ENCODE measurements at regions not wholly inside any gene's neighbourhood (a gene's known extent, or its start where the extent isn't known, plus 50 kb on each side); places are given as distances from the start of the nearest gene placed in this dataset.
A peak's percentile ranks its signal among the peaks of the same experiment; 100 is the strongest.

GRCh38 chr15:96264351-96264798, 66.1 kb upstream of the NR2F2 start:
- Histone ChIP-seq H3K4me3 (ENCODE audit: extremely low read depth, insufficient read depth, low read length, poor library complexity, severe bottlenecking) (no peak overlapping the region), H3K9me3 (ENCODE audit: control insufficient read depth, low read length) (no peaks in the 10 kb centered on the region), H3K27ac (ENCODE audit: low read depth, low read length, severe bottlenecking) (peak overlapping the region; percentile 91), H3K4me1 (ENCODE audit: control insufficient read depth, insufficient read depth, low read length, poor library complexity, severe bottlenecking) (peaks cover 23% of the 10 kb centered on the region), H3K36me3 (ENCODE audit: control insufficient read depth, insufficient read depth, low read length) (no peaks in the 10 kb centered on the region)
- WGBS, 2 experiments (ENCODE audit: insufficient coverage in 2 of 2) = no CpG with 5 or more reads among the region's 1 CpG

GRCh38 chr15:96264801-96265515, 65.5 kb upstream of the NR2F2 start:
- WGBS, 2 experiments (ENCODE audit: insufficient coverage in 2 of 2) = 51 to 66% methylated on average over 3 to 5 of the region's 8 CpGs
- Histone ChIP-seq H3K27ac (ENCODE audit: low read depth, low read length, severe bottlenecking) (peak overlapping the region; percentile 91), H3K9me3 (ENCODE audit: control insufficient read depth, low read length) (no peaks in the 10 kb centered on the region), H3K4me3 (ENCODE audit: extremely low read depth, insufficient read depth, low read length, poor library complexity, severe bottlenecking) (no peak overlapping the region), H3K36me3 (ENCODE audit: control insufficient read depth, insufficient read depth, low read length) (no peaks in the 10 kb centered on the region), H3K4me1 (ENCODE audit: control insufficient read depth, insufficient read depth, low read length, poor library complexity, severe bottlenecking) (peaks cover 25% of the 10 kb centered on the region)

- whole genome bisulfite sequencing, 2 experiments (ENCODE audit: insufficient coverage in 2 of 2) = 86 to 98% methylated on average over 3 of the region's 5 CpGs
- Histone ChIP-seq H3K9me3 (ENCODE audit: control insufficient read depth, low read length) (no peaks in the 10 kb centered on the region), H3K27ac (ENCODE audit: low read depth, low read length, severe bottlenecking) (no peak overlapping the region), H3K36me3 (ENCODE audit: control insufficient read depth, insufficient read depth, low read length) (no peaks in the 10 kb centered on the region), H3K4me3 (ENCODE audit: extremely low read depth, insufficient read depth, low read length, poor library complexity, severe bottlenecking) (no peak overlapping the region), H3K4me1 (ENCODE audit: control insufficient read depth, insufficient read depth, low read length, poor library complexity, severe bottlenecking) (peaks cover 25% of the 10 kb centered on the region)
Observed at GRCh38 chr15:96266456-96266855, 64.0 kb upstream of the NR2F2 start.

DNA sequence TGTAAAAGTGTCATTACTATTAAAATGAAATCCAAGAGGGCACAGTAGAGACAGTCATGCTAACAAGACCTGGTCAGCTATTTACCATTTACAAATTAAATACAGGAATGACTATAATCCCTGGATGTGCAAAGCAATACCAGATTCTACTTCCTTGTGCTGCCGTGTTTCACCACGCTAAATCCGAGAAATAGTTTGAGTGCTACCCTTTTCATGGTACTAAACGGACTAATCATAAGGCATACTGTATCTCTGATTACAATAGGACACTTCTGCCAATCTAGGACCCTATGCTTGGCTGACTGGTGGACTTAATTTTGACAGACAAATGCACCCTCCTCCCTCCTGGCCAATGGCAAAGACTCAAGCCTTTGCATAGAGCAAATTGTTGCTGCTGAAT, 63.0 kb upstream of the NR2F2 start:
- no peak overlapping the region for H3K27ac ChIP-seq (ENCODE audit: low read depth, low read length, severe bottlenecking)
- no peaks in the 10 kb centered on the region for H3K36me3 ChIP-seq (ENCODE audit: control insufficient read depth, insufficient read depth, low read length)
- H3K4me1 ChIP-seq (ENCODE audit: control insufficient read depth, insufficient read depth, low read length, poor library complexity, severe bottlenecking) = peaks cover 25% of the 10 kb centered on the region
- no peaks in the 10 kb centered on the region for H3K9me3 ChIP-seq (ENCODE audit: control insufficient read depth, low read length)
- 96 to 98% methylated on average over 4 of the region's 4 CpGs for WGBS, 2 experiments (ENCODE audit: insufficient coverage in 2 of 2)
- H3K4me3 ChIP-seq (ENCODE audit: extremely low read depth, insufficient read depth, low read length, poor library complexity, severe bottlenecking) = no peak overlapping the region

- Histone ChIP-seq H3K4me3 (ENCODE audit: extremely low read depth, insufficient read depth, low read length, poor library complexity, severe bottlenecking) (no peak overlapping the region), H3K36me3 (ENCODE audit: control insufficient read depth, insufficient read depth, low read length) (no peaks in the 10 kb centered on the region), H3K9me3 (ENCODE audit: control insufficient read depth, low read length) (no peaks in the 10 kb centered on the region), H3K4me1 (ENCODE audit: control insufficient read depth, insufficient read depth, low read length, poor library complexity, severe bottlenecking) (peaks cover 33% of the 10 kb centered on the region), H3K27ac (ENCODE audit: low read depth, low read length, severe bottlenecking) (no peak overlapping the region)
- WGBS, 2 experiments (ENCODE audit: insufficient coverage in 2 of 2) = 68 to 74% methylated on average over 6 to 9 of the region's 14 CpGs
Observed at GRCh38 chr15:96268442-96269204, 61.9 kb upstream of the NR2F2 start.

DNA sequence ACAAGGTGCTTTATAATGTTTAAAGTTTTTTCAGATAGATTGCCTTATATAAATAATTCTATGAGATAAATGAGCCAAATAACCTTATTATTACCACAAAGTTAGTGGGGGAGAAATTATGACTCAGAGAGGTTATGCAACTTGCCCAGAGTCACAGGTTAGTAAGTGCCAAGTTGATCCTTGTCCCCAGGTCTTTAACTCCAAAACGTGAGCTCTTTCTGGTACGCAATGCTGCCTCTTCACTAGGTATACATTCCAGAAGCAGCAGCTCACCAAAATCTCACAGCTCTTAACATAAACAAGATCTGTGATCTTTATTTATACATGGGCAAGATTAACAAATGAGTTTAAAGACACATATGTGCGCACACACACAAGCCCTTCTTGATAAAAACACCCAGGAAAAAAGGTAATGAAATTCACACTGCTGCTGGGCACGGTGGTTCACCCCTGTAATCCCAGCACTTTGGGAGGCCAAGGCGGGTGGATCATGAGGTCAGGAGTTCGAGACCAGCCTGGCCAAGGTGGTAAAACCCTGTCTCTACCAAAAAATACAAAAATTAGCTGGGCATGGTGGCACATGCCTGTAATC, 59.8 kb upstream of the NR2F2 start:
- WGBS, 2 experiments (ENCODE audit: insufficient coverage in 2 of 2) = 94 to 96% methylated on average over 2 to 5 of the region's 6 CpGs
- Histone ChIP-seq H3K4me1 (ENCODE audit: control insufficient read depth, insufficient read depth, low read length, poor library complexity, severe bottlenecking) (peaks cover 42% of the 10 kb centered on the region), H3K4me3 (ENCODE audit: extremely low read depth, insufficient read depth, low read length, poor library complexity, severe bottlenecking) (no peak overlapping the region), H3K9me3 (ENCODE audit: control insufficient read depth, low read length) (no peaks in the 10 kb centered on the region), H3K27ac (ENCODE audit: low read depth, low read length, severe bottlenecking) (no peak overlapping the region), H3K36me3 (ENCODE audit: control insufficient read depth, insufficient read depth, low read length) (no peaks in the 10 kb centered on the region)

- WGBS, 2 experiments (ENCODE audit: insufficient coverage in 2 of 2) = no CpG with 5 or more reads among the region's 1 CpG
- Histone ChIP-seq H3K27ac (ENCODE audit: low read depth, low read length, severe bottlenecking) (no peak overlapping the region), H3K36me3 (ENCODE audit: control insufficient read depth, insufficient read depth, low read length) (no peaks in the 10 kb centered on the region), H3K4me1 (ENCODE audit: control insufficient read depth, insufficient read depth, low read length, poor library complexity, severe bottlenecking) (peaks cover 39% of the 10 kb centered on the region), H3K9me3 (ENCODE audit: control insufficient read depth, low read length) (no peaks in the 10 kb centered on the region), H3K4me3 (ENCODE audit: extremely low read depth, insufficient read depth, low read length, poor library complexity, severe bottlenecking) (no peak overlapping the region)
Observed at GRCh38 chr15:96272427-96272826, 58.1 kb upstream of the NR2F2 start.

DNA sequence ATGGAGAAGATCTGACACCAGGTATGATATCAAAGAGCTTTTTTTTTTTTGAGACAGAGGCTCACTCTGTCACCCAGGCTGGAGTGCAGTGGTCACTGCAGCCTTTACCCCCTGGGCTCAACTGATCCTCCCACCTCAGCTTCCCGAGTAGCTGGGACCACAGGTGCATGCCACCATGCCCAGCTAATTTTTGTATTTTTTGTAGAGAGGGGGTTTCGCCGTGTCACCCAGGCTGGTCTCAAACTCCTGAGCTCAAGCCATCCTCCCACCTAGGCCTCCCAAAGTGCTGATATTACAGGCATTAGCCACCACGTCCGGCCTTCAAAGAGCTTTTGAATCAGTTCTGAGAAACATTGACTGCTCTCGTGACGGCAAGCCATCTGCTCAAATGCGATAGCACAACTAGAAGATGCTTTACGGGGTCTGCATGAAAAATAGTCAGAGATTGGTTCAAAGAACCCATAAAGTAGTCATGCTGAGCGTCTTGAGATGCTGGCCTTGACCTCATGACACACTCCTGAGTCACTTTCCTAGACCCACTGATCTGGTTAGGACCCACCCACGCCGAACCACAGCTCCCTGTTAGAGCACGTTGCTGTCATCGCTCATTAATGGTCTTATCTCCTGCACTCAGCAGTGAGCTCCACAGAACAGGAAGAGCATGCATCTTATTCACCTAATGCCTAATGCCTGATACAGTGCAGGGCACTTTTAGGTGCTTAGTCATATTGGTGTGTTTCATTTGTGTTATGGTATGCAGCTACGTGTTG, 57.0 kb upstream of the NR2F2 start:
- peak overlapping the region; percentile 46 for H3K27ac ChIP-seq (ENCODE audit: low read depth, low read length, severe bottlenecking)
- H3K4me3 ChIP-seq (ENCODE audit: extremely low read depth, insufficient read depth, low read length, poor library complexity, severe bottlenecking) = no peak overlapping the region
- WGBS, 2 experiments (ENCODE audit: insufficient coverage in 2 of 2) = 81 to 87% methylated on average over 10 to 11 of the region's 15 CpGs
- H3K9me3 ChIP-seq (ENCODE audit: control insufficient read depth, low read length) = no peaks in the 10 kb centered on the region
- H3K36me3 ChIP-seq (ENCODE audit: control insufficient read depth, insufficient read depth, low read length) = no peaks in the 10 kb centered on the region
- H3K4me1 ChIP-seq (ENCODE audit: control insufficient read depth, insufficient read depth, low read length, poor library complexity, severe bottlenecking) = peaks cover 38% of the 10 kb centered on the region

DNA sequence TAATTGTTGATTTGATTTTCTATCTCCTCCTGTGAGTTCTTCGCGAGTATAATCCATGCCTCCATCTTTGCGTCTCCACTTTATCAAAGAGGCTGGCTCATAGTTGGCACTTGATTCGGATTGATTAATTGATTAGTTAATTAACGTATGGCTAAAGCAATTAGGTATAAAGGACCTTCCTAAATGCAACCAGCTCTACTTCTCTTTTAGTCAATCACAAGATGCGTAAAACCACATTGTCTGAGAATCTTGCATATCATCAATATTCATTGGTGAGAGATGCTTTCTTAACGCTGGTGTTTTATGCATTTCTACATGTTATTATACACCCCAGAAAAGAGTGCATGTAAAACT, 56.4 kb upstream of the NR2F2 start:
- Histone ChIP-seq H3K27ac (ENCODE audit: low read depth, low read length, severe bottlenecking) (peak overlapping the region; percentile 46), H3K4me3 (ENCODE audit: extremely low read depth, insufficient read depth, low read length, poor library complexity, severe bottlenecking) (no peak overlapping the region), H3K36me3 (ENCODE audit: control insufficient read depth, insufficient read depth, low read length) (no peaks in the 10 kb centered on the region), H3K9me3 (ENCODE audit: control insufficient read depth, low read length) (no peaks in the 10 kb centered on the region), H3K4me1 (ENCODE audit: control insufficient read depth, insufficient read depth, low read length, poor library complexity, severe bottlenecking) (peaks cover 32% of the 10 kb centered on the region)
- WGBS, 2 experiments (ENCODE audit: insufficient coverage in 2 of 2) = no CpG with 5 or more reads among the region's 7 CpGs

- no peaks in the 10 kb centered on the region for H3K9me3 ChIP-seq (ENCODE audit: control insufficient read depth, low read length)
- peaks cover 28% of the 10 kb centered on the region for H3K4me1 ChIP-seq (ENCODE audit: control insufficient read depth, insufficient read depth, low read length, poor library complexity, severe bottlenecking)
- no peak overlapping the region for H3K27ac ChIP-seq (ENCODE audit: low read depth, low read length, severe bottlenecking)
- no peaks in the 10 kb centered on the region for H3K36me3 ChIP-seq (ENCODE audit: control insufficient read depth, insufficient read depth, low read length)
- WGBS, 2 experiments (ENCODE audit: insufficient coverage in 2 of 2) = 100% methylated on average over 1 of the region's 2 CpGs; no CpG with 5 or more reads in 1 of the 2 experiments
- no peak overlapping the region for H3K4me3 ChIP-seq (ENCODE audit: extremely low read depth, insufficient read depth, low read length, poor library complexity, severe bottlenecking)
Observed at GRCh38 chr15:96274698-96275097, 55.8 kb upstream of the NR2F2 start.
